ENCODE measurements at regions not wholly inside any gene's neighbourhood (a gene's known extent, or its start where the extent isn't known, plus 50 kb on each side); places are given as distances from the start of the nearest gene placed in this dataset.

DNA sequence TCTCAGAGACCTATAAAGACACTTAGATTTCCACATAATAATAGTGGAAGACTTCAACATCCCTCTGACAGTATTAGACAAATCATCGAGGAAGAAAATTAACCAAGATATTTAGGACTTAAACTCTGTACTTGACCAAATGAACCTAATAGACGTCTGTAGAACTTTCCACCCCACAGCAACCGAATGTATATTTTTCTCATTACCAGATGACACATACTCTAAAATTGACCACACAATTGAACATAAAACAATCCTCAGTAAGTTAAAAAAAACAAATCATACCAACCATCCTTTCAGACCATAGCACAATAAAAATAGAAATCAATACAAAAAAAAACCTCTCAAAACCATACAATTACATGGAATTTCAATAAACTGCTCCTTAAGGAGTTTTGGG lies 201.0 kb downstream of the POSTN start (continued):
- TF ChIP-seq ZNF274 (IDR thresholded peaks at IDR 0.05; ENCODE audit: low read depth, low read length) (no peak), CBX3 (IDR thresholded peaks at IDR 0.05; ENCODE audit: low read depth) (no peak)
- TF ChIP-seq, protein P1, sequence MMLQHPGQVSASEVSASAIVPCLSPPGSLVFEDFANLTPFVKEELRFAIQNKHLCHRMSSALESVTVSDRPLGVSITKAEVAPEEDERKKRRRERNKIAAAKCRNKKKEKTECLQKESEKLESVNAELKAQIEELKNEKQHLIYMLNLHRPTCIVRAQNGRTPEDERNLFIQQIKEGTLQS (IDR thresholded peaks at IDR 0.05) = no peak

DNA sequence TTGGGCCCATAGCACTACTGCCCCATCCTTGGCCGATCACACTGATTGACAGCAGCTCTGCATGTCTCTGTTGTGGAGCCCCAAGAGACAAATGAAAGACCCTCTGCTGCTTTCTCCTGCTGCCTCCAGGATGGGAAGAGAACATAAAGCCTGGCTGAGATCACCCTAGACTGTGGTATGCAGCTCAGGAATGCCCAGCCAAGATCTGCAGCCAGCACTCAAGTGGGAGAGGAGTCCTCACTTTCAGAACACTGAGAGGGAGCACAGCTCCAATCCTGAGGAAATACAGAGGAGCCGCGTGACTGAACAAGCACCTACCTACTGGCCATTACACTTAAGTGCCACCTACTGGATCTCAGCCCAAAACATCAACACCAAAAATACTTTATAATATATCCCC lies 203.0 kb downstream of the POSTN start:
- no peak overlapping the region for H3K4me2 ChIP-seq (ENCODE audit: low read length)
- no peak overlapping the region for H3K9ac ChIP-seq (ENCODE audit: low read length)
- H3K9me3 ChIP-seq (ENCODE audit: control insufficient read depth in 1 of 2, insufficient read depth in 1 of 2, low read depth in 1 of 2, low read length in 2 of 2) = peaks cover 4 to 30% of the 10 kb centered on the region in 2 experiments; a peak in 2 of 4 replicates
- TF ChIP-seq SP1 (IDR thresholded peaks at IDR 0.05; ENCODE audit: low read depth) = no peak
- TF ChIP-seq YY1 (IDR thresholded peaks at IDR 0.05; ENCODE audit: extremely low read depth, insufficient replicate concordance, low read depth, low read length) = no peak
- no peak for TF ChIP-seq ZFX (IDR thresholded peaks at IDR 0.05)
- TF ChIP-seq, protein P2, sequence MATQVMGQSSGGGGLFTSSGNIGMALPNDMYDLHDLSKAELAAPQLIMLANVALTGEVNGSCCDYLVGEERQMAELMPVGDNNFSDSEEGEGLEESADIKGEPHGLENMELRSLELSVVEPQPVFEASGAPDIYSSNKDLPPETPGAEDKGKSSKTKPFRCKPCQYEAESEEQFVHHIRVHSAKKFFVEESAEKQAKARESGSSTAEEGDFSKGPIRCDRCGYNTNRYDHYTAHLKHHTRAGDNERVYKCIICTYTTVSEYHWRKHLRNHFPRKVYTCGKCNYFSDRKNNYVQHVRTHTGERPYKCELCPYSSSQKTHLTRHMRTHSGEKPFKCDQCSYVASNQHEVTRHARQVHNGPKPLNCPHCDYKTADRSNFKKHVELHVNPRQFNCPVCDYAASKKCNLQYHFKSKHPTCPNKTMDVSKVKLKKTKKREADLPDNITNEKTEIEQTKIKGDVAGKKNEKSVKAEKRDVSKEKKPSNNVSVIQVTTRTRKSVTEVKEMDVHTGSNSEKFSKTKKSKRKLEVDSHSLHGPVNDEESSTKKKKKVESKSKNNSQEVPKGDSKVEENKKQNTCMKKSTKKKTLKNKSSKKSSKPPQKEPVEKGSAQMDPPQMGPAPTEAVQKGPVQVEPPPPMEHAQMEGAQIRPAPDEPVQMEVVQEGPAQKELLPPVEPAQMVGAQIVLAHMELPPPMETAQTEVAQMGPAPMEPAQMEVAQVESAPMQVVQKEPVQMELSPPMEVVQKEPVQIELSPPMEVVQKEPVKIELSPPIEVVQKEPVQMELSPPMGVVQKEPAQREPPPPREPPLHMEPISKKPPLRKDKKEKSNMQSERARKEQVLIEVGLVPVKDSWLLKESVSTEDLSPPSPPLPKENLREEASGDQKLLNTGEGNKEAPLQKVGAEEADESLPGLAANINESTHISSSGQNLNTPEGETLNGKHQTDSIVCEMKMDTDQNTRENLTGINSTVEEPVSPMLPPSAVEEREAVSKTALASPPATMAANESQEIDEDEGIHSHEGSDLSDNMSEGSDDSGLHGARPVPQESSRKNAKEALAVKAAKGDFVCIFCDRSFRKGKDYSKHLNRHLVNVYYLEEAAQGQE (IDR thresholded peaks at IDR 0.05; ENCODE audit: low read depth) = no peak
- TF ChIP-seq, protein P1 (IDR thresholded peaks at IDR 0.05) = no peak
- H3K36me3 ChIP-seq (ENCODE audit: control insufficient read depth in 1 of 2, insufficient read depth in 2 of 2, low read length in 2 of 2) = no peaks in the 10 kb centered on the region
- no peaks in the 10 kb centered on the region for H3K79me2 ChIP-seq (ENCODE audit: insufficient read depth, low read length)
- H3K9me2 ChIP-seq (ENCODE audit: insufficient read depth) = no peaks in the 10 kb centered on the region
- CTCF ChIA-PET = no interaction called here
- H3K4me3 ChIP-seq (replicated peaks in 1 of 2; ENCODE audit: low read depth in 1 of 2, low read length in 2 of 2) = no peak overlapping the region
- DNase-seq (ENCODE audit: low read depth, low spot score) (no peak), ATAC-seq (no peak)
- no peak overlapping the region for H3K27ac ChIP-seq (ENCODE audit: low read depth, low read length)
- no peak overlapping the region for H2AFZ ChIP-seq (ENCODE audit: low read depth, low read length, poor library complexity, severe bottlenecking)
- intact Hi-C loops (cut with micrococcal nuclease) = no loop called here
- H3K4me1 ChIP-seq (ENCODE audit: control insufficient read depth in 1 of 2, insufficient read depth in 2 of 2, low read length in 2 of 2) = no peaks in the 10 kb centered on the region
- RAD21 ChIA-PET (ENCODE audit: low non-redundant PET in 1 of 2, low total read pairs in 2 of 2, uncharacterized antibody in 2 of 2, unreplicated experiment in 2 of 2) = no interaction called here
- H4K20me1 ChIP-seq (ENCODE audit: insufficient read depth) = no peaks in the 10 kb centered on the region
- POLR2A ChIA-PET = no interaction called here
- no peaks in the 10 kb centered on the region for H3K27me3 ChIP-seq (ENCODE audit: insufficient read depth, low read length)
- no TSS peak for BruUV-seq (replicated peaks)

Data from HCT116 (cell line).